ENCODE measurements at regions not wholly inside any gene's neighbourhood (a gene's known extent, or its start where the extent isn't known, plus 50 kb on each side); places are given as distances from the start of the nearest gene placed in this dataset.

- no peak overlapping the region for H3K4me3 ChIP-seq
- TF ChIP-seq POLR2A (IDR thresholded peaks at IDR 0.05), result no peak
- TF ChIP-seq CTCF (IDR thresholded peaks at IDR 0.05), result no peak
- no peak for ATAC-seq
- H3K36me3 ChIP-seq (replicated peaks in 1 of 2; ENCODE audit: insufficient read depth in 1 of 2, low read depth in 2 of 2), result no peaks in the 10 kb centered on the region
- H3K27ac ChIP-seq, result peak overlapping the region in 3 of 4 donors; percentile 7 to 54 (median 28)
- H3K27me3 ChIP-seq, result no peaks in the 10 kb centered on the region
- H3K9me3 ChIP-seq, result no peaks in the 10 kb centered on the region
- no peak for DNase-seq
- intact Hi-C loops (cut with DNase I), result loop anchor here (10.0 kb wide), 1 partner anchor 133 kb away; no protein-coding TSS in a partner anchor
- peaks cover 6% of the 10 kb centered on the region for H3K4me1 ChIP-seq
- 21 to 53% methylated on average over 5 to 10 of the region's 14 CpGs for WGBS, 2 donors
These were observed 178.2 kb downstream of the IGLL1 start for GRCh38 chr22:23401910-23402274.

GRCh38 chr22:23401111-23401909, 178.8 kb downstream of the IGLL1 start:
- H3K4me3 ChIP-seq, result no peak overlapping the region

GRCh38 chr22:23400286-23400981, 179.7 kb downstream of the IGLL1 start:
- DNase-seq (no peak), ATAC-seq (no peak)
- Histone ChIP-seq H3K4me3 (no peak overlapping the region), H3K9me3 (no peaks in the 10 kb centered on the region), H3K36me3 (replicated peaks in 1 of 2; ENCODE audit: insufficient read depth in 1 of 2, low read depth in 2 of 2) (no peaks in the 10 kb centered on the region), H3K4me1 (peaks cover 6% of the 10 kb centered on the region), H3K27me3 (no peaks in the 10 kb centered on the region), H3K27ac (no peak overlapping the region)
- intact Hi-C loops (cut with DNase I), result loop anchor here (10.0 kb wide), 1 partner anchor 134 kb away; no protein-coding TSS in a partner anchor
- TF ChIP-seq POLR2A (IDR thresholded peaks at IDR 0.05) (no peak), CTCF (IDR thresholded peaks at IDR 0.05) (no peak)
- WGBS, 2 donors, result 87 to 96% methylated on average over 13 to 23 of the region's 23 CpGs

More at GRCh38 chr22:23401111-23401909, 178.8 kb downstream of the IGLL1 start:
- Histone ChIP-seq H3K4me1 (peaks cover 6% of the 10 kb centered on the region), H3K9me3 (no peaks in the 10 kb centered on the region), H3K27ac (no peak overlapping the region), H3K27me3 (no peaks in the 10 kb centered on the region), H3K36me3 (replicated peaks in 1 of 2; ENCODE audit: insufficient read depth in 1 of 2, low read depth in 2 of 2) (no peaks in the 10 kb centered on the region)
- ATAC-seq (no peak), DNase-seq (no peak)
- intact Hi-C loops (cut with DNase I), result loop anchor here (10.0 kb wide), 1 partner anchor 133 kb away; no protein-coding TSS in a partner anchor
- TF ChIP-seq CTCF (IDR thresholded peaks at IDR 0.05) (no peak), POLR2A (IDR thresholded peaks at IDR 0.05) (no peak)
- 73 to 84% methylated on average over 11 to 13 of the region's 20 CpGs for WGBS, 2 donors

GRCh38 chr22:23399367-23400285, 180.5 kb downstream of the IGLL1 start:
- ATAC-seq (no peak), DNase-seq (no peak)
- Histone ChIP-seq H3K27me3 (no peaks in the 10 kb centered on the region), H3K27ac (no peak overlapping the region), H3K9me3 (no peaks in the 10 kb centered on the region), H3K36me3 (replicated peaks in 1 of 2; ENCODE audit: insufficient read depth in 1 of 2, low read depth in 2 of 2) (no peaks in the 10 kb centered on the region), H3K4me3 (no peak overlapping the region), H3K4me1 (peaks cover 6% of the 10 kb centered on the region)
- intact Hi-C loops (cut with DNase I), result loop anchor here (10.0 kb wide), 1 partner anchor 135 kb away; no protein-coding TSS in a partner anchor
- TF ChIP-seq POLR2A (IDR thresholded peaks at IDR 0.05) (no peak), CTCF (IDR thresholded peaks at IDR 0.05) (no peak)
- WGBS, 2 donors, result 83 to 87% methylated on average over 35 to 46 of the region's 46 CpGs

All from body of pancreas (tissue), 4 donors.